AG09319 (cell line): ENCODE measurements at regions not wholly inside any gene's neighbourhood (a gene's known extent, or its start where the extent isn't known, plus 50 kb on each side); places are given as distances from the start of the nearest gene placed in this dataset.

Experiments
- DNase-seq: peaks from one replicate; pipeline ENCODE4 v3.0.0-alpha.2; 2010; ENCODE audit warnings: low read depth; ENCODE audit errors: extremely low read depth
- CTCF ChIP-seq: IDR thresholded peaks from 2 replicates; pipeline ENCODE4 v1.5.1; 2011; ENCODE audit warnings: low read depth, mild to moderate bottlenecking, inconsistent platforms, low read length, moderate library complexity

DNA sequence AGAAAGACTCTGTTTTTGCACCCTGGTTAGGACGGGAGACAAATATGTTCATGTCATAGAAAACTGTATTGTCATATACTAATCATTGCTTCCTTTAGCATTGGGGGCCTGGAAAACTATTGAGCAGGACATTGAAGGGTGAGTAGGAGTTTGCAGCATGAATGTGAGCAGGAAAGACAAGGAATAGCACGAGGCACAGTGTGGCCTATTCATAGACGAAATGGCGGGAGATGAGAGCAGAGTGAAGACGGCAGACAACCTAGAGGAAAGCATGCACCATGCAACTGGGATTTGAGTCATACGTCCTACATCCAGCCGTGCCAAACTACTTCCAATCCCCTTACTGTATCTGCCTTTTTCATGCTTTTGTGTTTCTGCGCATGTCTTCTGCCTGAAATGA lies 508.1 kb downstream of the NTRK3 start:
- DNase-seq: no peak
- TF ChIP-seq CTCF: no peak

GRCh38 chr15:87747087-87747486 lies 509.5 kb downstream of the NTRK3 start:
- no peak for DNase-seq
- TF ChIP-seq CTCF: no peak

- no peak for TF ChIP-seq CTCF
- no peak for DNase-seq
Measured at GRCh38 chr15:87746333-87746732, 510.2 kb downstream of the NTRK3 start.

DNA sequence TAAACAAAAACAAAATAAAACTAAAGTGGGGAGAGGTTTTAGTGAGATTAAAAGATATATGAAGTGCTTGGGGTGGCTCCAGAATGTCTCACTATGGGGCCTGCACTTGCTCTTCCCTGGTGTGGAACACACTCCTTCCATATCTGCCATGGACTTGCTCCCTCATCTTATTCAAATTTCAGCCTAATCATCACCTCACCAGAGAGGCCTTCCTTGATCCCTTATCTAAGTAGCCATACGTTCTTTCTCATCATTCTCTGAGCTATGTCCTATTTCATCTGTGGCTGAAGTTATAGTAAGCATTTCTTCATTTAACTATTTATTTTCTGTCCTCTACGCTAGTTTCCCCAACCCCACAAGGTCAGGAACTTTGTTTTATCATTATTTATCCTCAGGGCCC lies 511.7 kb downstream of the NTRK3 start:
- no peak for DNase-seq
- TF ChIP-seq CTCF: no peak

- no peak for TF ChIP-seq CTCF
- DNase-seq: no peak
Measured at GRCh38 chr15:87743562-87743961, 513.0 kb downstream of the NTRK3 start.

DNA sequence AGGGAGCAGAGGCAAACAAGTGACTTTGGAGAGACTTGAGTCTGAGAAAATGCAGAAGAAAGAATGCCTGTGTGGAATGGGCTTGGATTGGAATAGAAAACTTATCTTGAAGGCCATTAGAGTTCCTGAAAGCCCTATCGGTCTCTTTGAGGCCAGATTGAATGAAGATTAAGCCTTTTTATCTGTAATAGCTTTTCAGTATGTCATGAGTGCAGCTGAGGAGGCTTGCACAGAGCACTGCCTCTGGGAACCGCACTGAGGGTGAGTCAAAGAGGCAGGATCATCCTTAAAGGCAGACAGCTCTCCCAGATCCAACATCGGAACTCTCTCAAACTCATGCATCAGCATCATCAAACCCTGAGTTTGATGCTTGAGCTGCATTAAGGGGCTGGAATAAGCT lies 515.2 kb downstream of the NTRK3 start:
- no peak for TF ChIP-seq CTCF
- DNase-seq: no peak

DNA sequence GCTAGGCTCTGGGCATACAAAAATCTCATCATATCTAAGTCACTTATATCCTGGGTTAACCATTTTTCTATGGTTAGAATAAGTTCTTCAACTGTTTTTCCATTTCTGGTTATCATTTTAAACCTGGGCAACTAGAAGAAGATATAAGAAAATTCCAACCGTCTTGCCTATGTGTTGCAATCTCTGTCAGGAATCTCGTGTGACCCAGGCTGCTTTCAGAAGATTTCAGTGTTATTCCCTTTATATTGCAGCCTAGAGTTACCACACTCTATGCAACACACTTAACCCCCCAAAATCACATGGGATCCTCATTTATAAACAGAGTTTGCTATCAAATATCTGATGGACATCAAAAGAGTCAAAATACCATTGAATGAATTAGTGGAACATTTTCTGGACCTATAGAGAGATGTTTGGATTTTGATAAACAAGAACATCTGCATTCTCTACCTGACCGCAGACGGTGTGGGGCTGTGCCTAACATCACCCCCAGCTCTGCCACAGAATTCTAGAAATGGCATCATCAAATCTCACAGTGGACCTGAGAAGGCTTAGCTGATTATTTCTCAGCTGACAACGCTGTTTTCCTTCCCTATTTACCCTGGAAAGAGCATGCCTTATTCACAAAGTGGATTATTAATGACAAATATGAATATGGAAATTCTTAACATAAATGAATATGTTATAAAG lies 515.7 kb downstream of the NTRK3 start:
- no peak for TF ChIP-seq CTCF
- no peak for DNase-seq
